ENCODE measurements at regions not wholly inside any gene's neighbourhood (a gene's known extent, or its start where the extent isn't known, plus 50 kb on each side); places are given as distances from the start of the nearest gene placed in this dataset.
A peak's percentile ranks its signal among the peaks of the same experiment; 100 is the strongest.
"Not testable (repeated sequence)": the region's sequence is repeated elsewhere in the genome, so short reads cannot be mapped to it uniquely, and the experiment has no call there.

- DNase-seq = no peak
Observed at GRCh38 chr5:53160895-53161294, 51.3 kb upstream of the MOCS2 start.

DNA sequence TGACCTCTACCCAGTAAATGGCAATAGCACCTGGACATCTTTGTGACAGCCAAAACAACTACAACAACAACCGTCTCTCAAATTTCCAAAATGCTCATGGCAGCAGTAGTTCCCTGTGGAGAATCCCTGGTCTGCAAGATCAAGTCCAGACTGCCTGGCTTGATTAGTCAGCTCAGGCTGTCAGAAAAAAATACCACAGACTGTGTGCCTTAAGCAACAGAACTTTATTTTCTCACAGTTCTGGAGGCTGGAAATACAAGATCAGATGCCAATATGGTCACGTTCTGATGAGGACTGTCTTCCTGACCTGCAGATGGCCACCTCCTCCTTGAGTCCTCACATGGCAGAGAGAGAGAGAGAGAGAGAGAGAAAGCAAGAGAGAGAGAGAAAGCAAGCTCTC lies 52.3 kb upstream of the MOCS2 start:
- DNase-seq = no peak

- no peak for DNase-seq
Observed at GRCh38 chr5:53164478-53165165, 55.1 kb upstream of the MOCS2 start.

- no peak for DNase-seq
Observed at GRCh38 chr5:53165431-53166182, 56.0 kb upstream of the MOCS2 start.

- DNase-seq = no peak
Observed at GRCh38 chr5:53166183-53166495, 56.6 kb upstream of the MOCS2 start.

DNA sequence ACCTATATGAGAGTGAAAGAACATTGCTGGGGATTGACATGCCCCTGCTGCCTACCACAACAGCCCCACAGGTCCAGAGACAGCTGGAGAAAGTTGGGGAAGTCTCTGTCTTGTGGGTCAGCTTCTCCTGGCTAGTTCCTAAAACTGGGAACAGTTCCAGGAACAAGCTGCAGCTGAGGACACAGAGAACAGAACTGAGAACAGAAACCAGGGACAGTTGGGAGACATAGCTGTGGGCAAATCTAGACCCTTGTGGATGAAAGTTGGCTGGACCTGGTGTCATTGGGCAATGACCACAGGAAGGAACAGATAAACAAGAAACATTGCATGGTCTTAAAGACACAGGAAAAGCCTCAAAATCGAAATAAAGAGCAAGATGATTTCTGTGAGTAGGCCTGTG lies 58.3 kb upstream of the MOCS2 start:
- no peak for DNase-seq

- DNase-seq = no peak
Observed at GRCh38 chr5:53169933-53170332, 60.4 kb upstream of the MOCS2 start.

DNA sequence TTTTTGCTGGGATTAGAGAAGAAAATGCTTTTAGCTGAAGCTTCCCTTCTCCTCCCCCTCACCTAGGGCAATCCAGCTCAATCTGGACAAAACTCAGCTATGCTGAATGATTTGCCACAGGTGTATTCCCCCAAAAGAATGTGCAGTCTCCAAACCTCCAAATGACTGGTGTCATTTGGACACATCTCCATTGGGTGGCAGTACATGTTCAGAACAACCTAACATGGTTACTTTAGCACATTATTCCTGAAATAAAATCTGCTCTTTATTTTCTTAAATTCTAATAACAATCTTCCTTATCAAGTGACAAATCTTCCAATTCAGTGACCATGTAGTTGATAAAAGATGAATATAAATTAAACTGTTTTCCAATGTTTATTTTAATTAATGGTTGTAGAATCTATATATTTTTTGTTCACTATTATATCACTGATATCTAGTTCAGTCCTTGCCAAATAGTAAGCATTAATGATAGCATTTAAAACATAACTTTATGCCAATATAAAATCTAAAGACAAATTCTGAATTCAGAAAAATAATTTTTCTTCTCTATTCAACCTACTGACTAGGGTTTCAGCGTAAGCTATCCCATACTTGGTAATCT lies 61.3 kb upstream of the MOCS2 start:
- peak; percentile 52 for DNase-seq

GRCh38 chr5:53172073-53172472 lies 62.5 kb upstream of the MOCS2 start:
- DNase-seq = not testable (repeated sequence)

- no peak for DNase-seq
Observed at GRCh38 chr5:53172630-53173029, 63.1 kb upstream of the MOCS2 start.

DNA sequence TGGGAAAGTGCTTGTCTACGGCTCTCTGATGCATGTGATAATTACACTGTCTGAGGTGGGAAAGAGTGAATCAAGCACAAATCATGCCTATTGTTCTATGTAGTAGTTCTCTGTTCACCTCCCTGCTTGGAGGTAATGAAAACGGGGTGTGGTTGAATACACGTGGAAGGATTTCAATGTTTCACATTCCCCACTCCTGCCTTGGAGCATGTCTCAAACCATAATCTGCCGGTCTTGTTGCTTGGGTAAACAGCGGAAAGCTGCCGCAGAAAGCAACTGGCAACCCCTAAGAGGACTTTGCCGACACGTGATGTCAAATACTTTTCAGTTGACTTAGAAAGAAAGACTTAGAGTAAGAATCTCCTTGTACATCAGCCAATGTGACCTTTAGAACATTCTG lies 63.5 kb upstream of the MOCS2 start:
- no peak for DNase-seq

GRCh38 chr5:53178830-53179229 lies 69.3 kb upstream of the MOCS2 start:
- no peak for DNase-seq

DNA sequence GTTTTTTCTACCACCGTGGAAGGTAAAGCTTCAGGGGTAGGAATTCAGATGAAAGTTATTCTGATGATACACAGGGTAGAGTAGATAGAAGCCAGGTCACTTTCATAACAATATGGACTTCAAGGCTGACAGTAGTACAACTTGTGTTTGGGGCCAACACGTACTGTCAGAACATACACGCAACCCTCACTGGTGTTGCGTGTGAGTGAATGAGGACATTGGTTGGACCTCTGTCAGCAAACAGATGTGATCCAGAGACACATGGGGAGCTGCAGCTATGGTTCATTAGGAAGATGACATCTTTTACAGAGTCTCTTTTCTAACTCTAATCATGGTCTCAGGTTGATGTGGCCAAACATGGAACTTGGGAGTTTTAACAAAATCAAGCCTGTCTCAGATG lies 70.1 kb upstream of the MOCS2 start:
- DNase-seq = no peak

DNA sequence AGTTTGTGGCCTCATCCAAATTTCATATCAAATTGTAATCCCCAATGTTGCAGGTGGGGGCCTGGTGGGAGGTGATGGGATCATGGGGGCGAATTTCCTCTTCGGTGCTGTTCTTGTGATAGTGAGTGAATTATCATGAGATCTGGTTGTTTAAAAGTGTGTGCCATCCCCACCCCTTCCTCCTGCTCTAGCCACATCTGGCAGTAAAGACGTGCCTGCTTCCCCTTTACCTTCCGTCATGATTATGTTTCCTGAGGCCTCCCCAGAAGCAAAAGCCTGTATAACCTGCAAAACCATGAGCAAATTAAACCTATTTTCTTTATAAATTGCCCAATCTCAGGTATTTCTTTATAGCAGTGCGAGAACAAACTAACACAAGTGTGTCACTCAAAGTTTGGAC lies 71.0 kb upstream of the MOCS2 start:
- no peak for DNase-seq

DNA sequence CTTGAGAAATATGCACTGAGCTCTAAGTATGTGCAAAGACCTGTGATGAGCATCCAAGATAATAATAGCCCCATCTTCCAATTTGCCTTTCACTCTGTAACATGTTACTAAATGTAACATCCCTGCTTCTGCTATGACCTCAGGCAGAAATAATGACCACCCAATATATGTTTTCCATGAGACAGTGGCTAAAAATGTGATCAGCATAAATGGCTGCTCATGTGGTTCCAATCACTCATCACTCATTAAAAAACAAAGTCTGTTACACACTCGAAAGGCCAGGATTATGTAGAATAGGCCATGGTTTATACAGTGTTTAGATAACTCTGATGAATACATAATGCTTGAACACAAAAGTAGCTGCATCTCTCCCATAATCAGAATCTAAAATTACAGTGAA lies 71.4 kb upstream of the MOCS2 start:
- DNase-seq = no peak

DNA sequence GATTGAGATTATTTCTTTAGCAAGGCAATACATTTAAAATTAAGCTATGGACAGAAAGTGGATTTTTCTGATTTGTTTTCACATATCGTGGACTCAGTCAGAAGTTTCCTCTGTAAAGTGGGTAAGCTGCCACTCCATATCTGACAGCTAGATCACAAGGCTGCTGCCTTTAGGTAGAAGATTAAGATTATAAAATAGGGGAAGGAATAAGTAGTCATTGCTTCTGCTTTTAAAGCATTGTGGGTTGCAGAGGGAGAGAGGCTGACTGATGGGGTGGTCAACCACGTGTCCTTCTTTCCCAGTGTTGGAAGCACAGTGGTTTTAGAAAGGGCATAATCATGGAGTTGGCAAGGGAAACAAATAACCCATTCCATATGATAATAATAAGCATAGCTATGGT lies 74.3 kb upstream of the MOCS2 start:
- no peak for DNase-seq

DNA sequence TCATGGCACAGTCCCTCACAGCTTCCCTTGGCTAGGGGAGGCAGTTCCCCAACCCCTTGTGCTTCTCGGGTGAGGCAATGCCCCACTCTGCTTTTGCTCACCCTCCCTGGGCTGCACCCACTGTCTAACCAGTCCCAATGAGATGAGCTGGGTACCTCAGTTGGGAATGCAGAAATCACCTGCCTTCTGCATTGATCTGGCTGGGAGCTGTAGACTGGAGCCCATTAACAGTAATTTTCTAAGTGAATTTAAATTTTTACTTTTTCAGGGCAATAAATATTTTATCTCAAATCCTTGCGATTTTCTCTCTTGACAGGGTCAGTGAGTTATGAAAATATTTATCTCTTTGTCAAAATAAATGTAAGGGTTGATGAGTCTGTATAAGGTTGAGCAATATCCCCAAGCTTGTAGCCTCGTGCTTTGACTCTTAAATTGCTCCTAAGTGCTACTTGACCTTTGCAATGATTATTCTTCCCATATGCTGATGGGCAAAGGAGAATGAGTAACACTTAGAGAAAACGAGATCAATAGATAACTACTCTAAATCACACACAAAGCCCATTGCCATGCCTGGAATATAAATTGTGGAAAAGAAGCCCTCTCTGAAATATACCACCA lies 82.1 kb upstream of the MOCS2 start:
- no peak for DNase-seq

DNA sequence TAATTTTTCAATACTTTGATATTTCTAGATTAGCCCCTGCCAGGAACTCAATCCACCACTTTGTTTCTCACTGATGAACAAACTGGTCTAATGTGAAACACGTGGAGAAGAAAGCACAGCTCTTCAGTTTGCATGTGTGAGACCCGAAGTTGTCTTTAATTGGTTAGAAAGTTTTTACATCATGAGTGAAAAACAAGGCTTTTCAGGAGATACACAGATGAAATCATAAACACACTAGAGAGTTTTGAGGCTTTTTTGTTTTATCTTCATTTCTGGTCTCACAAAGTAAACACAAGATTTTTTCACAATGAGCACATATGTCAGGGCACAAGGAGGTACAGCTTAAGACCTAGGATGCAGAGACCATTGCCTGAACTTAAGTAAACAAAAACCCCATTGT lies 84.5 kb upstream of the MOCS2 start:
- no peak for DNase-seq

DNA sequence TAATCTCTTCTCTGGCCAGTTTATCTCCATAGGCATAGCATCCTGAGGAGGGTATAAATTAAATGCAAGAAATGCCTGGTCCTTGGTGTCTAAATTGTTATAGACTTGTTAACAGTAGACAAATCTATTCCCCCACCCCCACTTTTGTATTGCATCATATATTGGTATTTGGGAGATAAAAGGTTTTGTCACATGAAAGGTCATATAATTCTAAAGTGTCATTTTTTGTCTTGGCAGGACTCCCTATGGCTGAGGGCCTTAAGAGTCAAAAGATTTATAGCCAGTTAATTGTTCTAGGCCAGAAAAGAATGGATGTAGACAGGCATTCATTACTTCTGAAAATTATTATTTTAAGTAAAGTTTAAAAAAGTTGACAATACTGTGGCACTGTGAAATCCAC lies 90.3 kb upstream of the MOCS2 start:
- no peak for DNase-seq

DNA sequence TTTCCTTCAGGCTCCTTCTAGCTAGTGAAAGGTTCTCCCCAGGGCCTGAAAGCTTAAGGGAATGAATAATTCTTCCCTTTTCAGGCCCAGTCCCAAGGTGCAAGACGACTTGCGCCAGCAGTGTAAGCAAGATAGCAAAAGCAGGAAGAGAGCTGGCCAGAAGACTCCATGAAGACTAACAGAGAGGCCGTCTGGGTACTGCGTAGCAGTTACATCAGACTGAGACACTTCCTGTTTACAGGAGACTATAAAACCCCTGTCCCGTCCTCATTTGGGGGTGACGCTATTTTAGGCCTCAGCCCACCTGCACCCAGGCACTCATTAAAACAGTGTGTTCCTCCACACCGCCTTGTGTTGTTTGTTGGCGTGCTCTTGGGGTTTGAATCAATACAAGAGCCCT lies 90.7 kb upstream of the MOCS2 start:
- DNase-seq = no peak

DNA sequence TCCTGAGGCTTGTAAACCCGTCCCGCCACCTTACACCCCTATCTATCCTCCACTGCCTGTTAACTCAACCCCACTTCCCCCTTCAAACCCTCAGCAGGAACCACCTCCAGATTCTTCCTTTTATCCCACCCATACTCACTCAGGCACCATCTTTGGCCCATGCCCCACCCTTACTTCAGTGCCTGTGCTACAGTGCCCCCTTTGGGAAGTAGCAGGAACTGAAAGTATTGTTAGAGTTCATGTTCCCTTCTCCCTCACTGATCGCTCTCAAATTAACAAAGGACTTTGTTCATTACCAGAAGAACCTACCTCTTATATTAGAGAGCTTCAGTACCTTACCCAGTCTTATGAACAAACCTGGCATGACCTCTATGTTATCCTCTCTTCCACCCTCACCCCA lies 92.2 kb upstream of the MOCS2 start:
- DNase-seq = peak; percentile 20

- no peak for DNase-seq
Observed at GRCh38 chr5:53206562-53206961, 97.0 kb upstream of the MOCS2 start.

DNA sequence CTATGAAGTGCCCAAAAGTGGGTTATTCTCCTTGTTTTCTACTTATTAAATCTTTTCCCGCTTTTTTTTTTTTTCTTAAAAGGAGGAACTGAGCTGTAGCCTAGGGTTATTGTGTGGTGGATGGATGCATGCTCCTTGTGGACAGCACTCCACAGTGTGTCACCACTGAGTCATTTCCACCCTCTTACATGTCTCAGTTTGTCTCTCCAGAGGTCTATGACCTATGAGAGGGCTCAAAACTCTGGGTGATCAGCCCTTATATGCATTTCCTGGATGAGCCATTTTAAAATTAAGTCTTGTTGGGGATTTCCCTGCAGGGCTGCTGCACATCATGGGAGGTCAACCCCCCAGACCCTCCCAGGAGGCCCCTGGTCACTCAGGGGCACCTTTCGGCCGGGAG lies 102.2 kb upstream of the MOCS2 start:
- DNase-seq = no peak

DNA sequence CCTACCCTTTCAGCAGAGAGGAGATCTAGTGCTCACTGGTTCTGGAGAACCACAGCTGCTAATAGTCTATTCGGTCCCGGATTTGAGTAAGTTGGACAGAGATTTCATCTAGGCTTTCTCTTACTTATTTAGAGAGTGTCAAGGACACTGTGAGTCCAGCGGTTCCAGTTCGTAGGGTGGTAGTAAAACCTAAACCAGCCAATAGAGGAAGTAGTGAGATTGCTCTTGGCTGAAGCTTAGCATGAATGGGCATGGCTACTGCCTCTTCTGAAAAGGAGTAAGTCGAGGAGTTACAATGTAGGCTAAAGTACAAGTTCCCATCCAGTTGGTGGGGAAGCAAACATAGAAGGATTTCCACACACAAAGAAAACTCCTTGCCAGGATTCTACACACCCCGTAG lies 109.6 kb upstream of the MOCS2 start:
- no peak for DNase-seq

Measured in hematopoietic multipotent progenitor cell treated with erythropoietin and hydrocortisone succinate and interleukin-3 and kit ligand, for 8 days (in vitro differentiated cells).